Esophagus muscularis mucosa (tissue), 4 donors: ENCODE measurements at regions not wholly inside any gene's neighbourhood (a gene's known extent, or its start where the extent isn't known, plus 50 kb on each side); places are given as distances from the start of the nearest gene placed in this dataset.

ENCODE experiments used
- DNase-seq: peaks from one replicate; pipeline ENCODE4 v3.0.0-alpha.2; 2017; ENCODE audit errors: extremely low spot score
- H3K27ac ChIP-seq, 4 donors: fragments of 200-600 bp; sonication (generic); replicated peaks in 1 of 4; 1 replicate in 3 of 4; 2 replicates in 1 of 4; pipeline ENCODE4 v1.5.1; 2016 to 2019; ENCODE audit warnings: mild to moderate bottlenecking in 1 of 4
- H3K27me3 ChIP-seq, 4 donors: fragments of 200-600 bp; sonication (generic); one replicate each; pipeline versions ENCODE4 v1.5.1 to v1.6.0; 2016 to 2019
- H3K36me3 ChIP-seq, 4 donors: fragments of 200-600 bp; sonication (generic); one replicate each; pipeline ENCODE4 v1.5.1; 2016 to 2019
- H3K4me1 ChIP-seq, 4 donors: fragments of 200-600 bp; sonication (generic); one replicate each; pipeline ENCODE4 v1.5.1; 2016 to 2019
- H3K4me3 ChIP-seq, 4 donors: fragments of 200-600 bp; sonication (generic); 1 replicate in 2 of 4; 2 replicates in 2 of 4; pipeline ENCODE4 v1.5.1; 2016 to 2019; ENCODE audit warnings: mild to moderate bottlenecking in 4 of 4, moderate library complexity in 1 of 4
- H3K9me3 ChIP-seq, 4 donors: fragments of 200-600 bp; sonication (generic); 1 replicate in 3 of 4; 2 replicates in 1 of 4; pipeline ENCODE4 v1.5.1; 2016 to 2019
- EP300 ChIP-seq: sonication (generic); formaldehyde crosslinking; IDR thresholded peaks from one replicate; pipeline ENCODE4 v1.6.1; 2017; ENCODE audit warnings: antibody characterized with exemption
- POLR2A ChIP-seq: fragments of 450-650 bp; IDR thresholded peaks from one replicate; pipeline ENCODE4 v1.6.1; 2017; ENCODE audit warnings: antibody characterized with exemption, moderate library complexity, mild to moderate bottlenecking, low read depth
- POLR2AphosphoS5 ChIP-seq, 2 donors: sonication (generic); formaldehyde crosslinking; IDR thresholded peaks; one replicate each; pipeline ENCODE4 v1.6.1; 2017; ENCODE audit warnings: antibody characterized with exemption in 2 of 2
- WGBS: methylation state at CpG from one replicate; pipeline ENCODE4 v1.1.5; 2018; 5-methylcytosine and 5-hydroxymethylcytosine counted together
- intact Hi-C: fragments of 100-400 bp; cut with DNase I; formaldehyde crosslinking; loops from one replicate; pipeline ENCODE4 v1.15.1; 2023
- TF ChIP-seq, protein P1 (sequence below), 3 experiments: fragments of 200-600 bp in 2 of 3; fragments of 450-650 bp in 1 of 3; sonication (generic) in 2 of 3; IDR thresholded peaks; one replicate each; pipeline ENCODE4 v1.5.1; 2017 to 2019; ENCODE audit warnings: antibody characterized with exemption in 3 of 3, mild to moderate bottlenecking in 2 of 3, moderate library complexity in 1 of 3

- WGBS, result 44% methylated on average over 5 of the region's 6 CpGs
- Histone ChIP-seq H3K4me1 (no peaks in the 10 kb centered on the region), H3K36me3 (no peaks in the 10 kb centered on the region), H3K27me3 (peaks cover 0 to 20% (median 0%) of the 10 kb centered on the region in 4 donors), H3K4me3 (no peak overlapping the region), H3K27ac (no peak overlapping the region), H3K9me3 (no peaks in the 10 kb centered on the region)
- DNase-seq, result no peak
- intact Hi-C loops, result no loop called here
- no peak for TF ChIP-seq POLR2AphosphoS5 (IDR thresholded peaks at IDR 0.05)
These were observed 342.1 kb downstream of the CTTN start for GRCh38 chr11:70740488-70740851.

DNA sequence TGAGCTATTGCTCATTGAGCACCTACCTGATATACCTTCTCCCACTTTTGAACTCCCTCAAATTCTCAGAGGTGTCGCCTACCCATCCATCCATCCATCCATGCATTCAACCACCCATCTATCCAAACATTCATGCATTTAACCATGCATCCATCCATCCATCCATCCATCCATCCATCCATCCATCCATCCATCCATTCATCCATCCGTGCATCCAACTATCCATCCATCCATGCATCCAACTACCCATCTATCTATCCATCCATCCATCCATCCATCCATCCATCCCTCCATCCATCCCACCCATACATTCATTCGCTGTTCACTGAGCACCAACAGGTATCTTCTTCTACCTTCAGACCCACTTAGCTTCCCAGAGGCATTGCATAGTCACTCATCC, 342.8 kb downstream of the CTTN start:
- no peak for DNase-seq
- Histone ChIP-seq H3K4me1 (no peaks in the 10 kb centered on the region), H3K9me3 (no peaks in the 10 kb centered on the region), H3K27ac (no peak overlapping the region), H3K36me3 (no peaks in the 10 kb centered on the region), H3K4me3 (no peak overlapping the region), H3K27me3 (peaks cover 0 to 23% (median 0%) of the 10 kb centered on the region in 4 donors)
- TF ChIP-seq, protein P1, sequence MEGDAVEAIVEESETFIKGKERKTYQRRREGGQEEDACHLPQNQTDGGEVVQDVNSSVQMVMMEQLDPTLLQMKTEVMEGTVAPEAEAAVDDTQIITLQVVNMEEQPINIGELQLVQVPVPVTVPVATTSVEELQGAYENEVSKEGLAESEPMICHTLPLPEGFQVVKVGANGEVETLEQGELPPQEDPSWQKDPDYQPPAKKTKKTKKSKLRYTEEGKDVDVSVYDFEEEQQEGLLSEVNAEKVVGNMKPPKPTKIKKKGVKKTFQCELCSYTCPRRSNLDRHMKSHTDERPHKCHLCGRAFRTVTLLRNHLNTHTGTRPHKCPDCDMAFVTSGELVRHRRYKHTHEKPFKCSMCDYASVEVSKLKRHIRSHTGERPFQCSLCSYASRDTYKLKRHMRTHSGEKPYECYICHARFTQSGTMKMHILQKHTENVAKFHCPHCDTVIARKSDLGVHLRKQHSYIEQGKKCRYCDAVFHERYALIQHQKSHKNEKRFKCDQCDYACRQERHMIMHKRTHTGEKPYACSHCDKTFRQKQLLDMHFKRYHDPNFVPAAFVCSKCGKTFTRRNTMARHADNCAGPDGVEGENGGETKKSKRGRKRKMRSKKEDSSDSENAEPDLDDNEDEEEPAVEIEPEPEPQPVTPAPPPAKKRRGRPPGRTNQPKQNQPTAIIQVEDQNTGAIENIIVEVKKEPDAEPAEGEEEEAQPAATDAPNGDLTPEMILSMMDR (IDR thresholded peaks at IDR 0.05), result no peak
- TF ChIP-seq POLR2A (no peak), EP300 (no peak), POLR2AphosphoS5 (IDR thresholded peaks at IDR 0.05) (no peak)
- WGBS, result 85% methylated on average over 3 of the region's 3 CpGs
- intact Hi-C loops, result no loop called here

GRCh38 chr11:70742553-70743291, 344.4 kb downstream of the CTTN start:
- DNase-seq, result no peak

DNA sequence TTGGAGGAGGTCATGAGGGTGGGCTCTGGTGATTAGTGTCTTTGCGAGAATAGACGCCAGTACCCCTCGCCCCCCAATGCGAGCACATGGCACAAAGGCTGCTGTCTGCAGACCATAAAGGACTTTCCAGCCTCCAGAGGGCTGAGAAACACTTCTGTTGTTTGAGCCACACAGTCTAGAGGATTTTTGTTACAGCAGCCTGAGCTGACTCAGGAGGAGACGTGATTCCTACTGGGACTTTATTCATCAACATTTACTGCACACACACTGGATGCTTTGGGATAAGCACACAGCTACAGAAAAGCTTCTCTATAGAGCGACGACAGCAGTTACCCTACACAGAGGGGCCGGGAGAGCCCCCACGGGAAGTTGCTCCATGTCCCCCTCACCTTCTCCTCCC, 345.0 kb downstream of the CTTN start:
- Histone ChIP-seq H3K27ac (no peak overlapping the region), H3K36me3 (no peaks in the 10 kb centered on the region), H3K27me3 (peaks cover 0 to 29% (median 0%) of the 10 kb centered on the region in 4 donors), H3K9me3 (no peaks in the 10 kb centered on the region), H3K4me1 (no peaks in the 10 kb centered on the region), H3K4me3 (no peak overlapping the region)
- DNase-seq, result no peak
- no peak for TF ChIP-seq POLR2A
- TF ChIP-seq, protein P1 (IDR thresholded peaks at IDR 0.05), result no peak
- intact Hi-C loops, result no loop called here
- 74% methylated on average over 9 of the region's 9 CpGs for WGBS

More at GRCh38 chr11:70742553-70743291, 344.4 kb downstream of the CTTN start:
- 39% methylated on average over 25 of the region's 27 CpGs for WGBS
- no peaks in the 10 kb centered on the region for H3K9me3 ChIP-seq
- no peaks in the 10 kb centered on the region for H3K36me3 ChIP-seq
- intact Hi-C loops, result no loop called here
- no peak for TF ChIP-seq POLR2A
- TF ChIP-seq EP300, result no peak
- no peak for TF ChIP-seq POLR2AphosphoS5 (IDR thresholded peaks at IDR 0.05)
- TF ChIP-seq, protein P1 (IDR thresholded peaks at IDR 0.05), result no peak
- peaks cover 0 to 29% (median 0%) of the 10 kb centered on the region in 4 donors for H3K27me3 ChIP-seq
- no peak overlapping the region for H3K27ac ChIP-seq
- no peak overlapping the region for H3K4me3 ChIP-seq
- H3K4me1 ChIP-seq, result no peaks in the 10 kb centered on the region

DNA sequence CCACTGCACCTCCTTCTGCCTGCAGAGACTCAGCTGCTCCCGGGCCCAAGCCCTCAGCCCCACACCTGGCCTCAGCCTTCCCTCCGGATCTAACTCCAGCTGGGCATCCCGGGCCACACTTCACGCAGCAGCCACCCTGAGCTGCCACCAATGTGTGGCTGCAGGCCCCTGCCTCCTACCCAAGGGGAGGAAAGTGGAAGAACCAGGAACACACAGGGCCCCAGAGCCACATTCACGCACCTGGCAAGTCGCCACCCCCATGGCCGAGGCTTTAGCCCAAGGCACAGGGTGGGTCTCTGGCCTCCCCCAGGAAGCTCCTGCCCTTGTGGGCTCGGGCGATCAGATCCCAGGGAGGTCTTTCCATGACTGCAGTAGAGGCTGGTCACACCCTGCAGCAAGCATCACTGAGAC, 345.6 kb downstream of the CTTN start:
- 85% methylated on average over 8 of the region's 9 CpGs for WGBS
- no peaks in the 10 kb centered on the region for H3K4me1 ChIP-seq
- no peaks in the 10 kb centered on the region for H3K9me3 ChIP-seq
- intact Hi-C loops, result no loop called here
- H3K27ac ChIP-seq, result no peak overlapping the region
- TF ChIP-seq, protein P1 (IDR thresholded peaks at IDR 0.05), result no peak
- TF ChIP-seq POLR2AphosphoS5 (IDR thresholded peaks at IDR 0.05), result no peak
- no peak for TF ChIP-seq POLR2A
- no peak for TF ChIP-seq EP300
- no peak for DNase-seq
- H3K27me3 ChIP-seq, result peaks cover 0 to 29% (median 0%) of the 10 kb centered on the region in 4 donors
- H3K4me3 ChIP-seq, result no peak overlapping the region
- H3K36me3 ChIP-seq, result no peaks in the 10 kb centered on the region
